Temporal lobe (tissue), 1 donor: ENCODE measurements at regions not wholly inside any gene's neighbourhood (a gene's known extent, or its start where the extent isn't known, plus 50 kb on each side); places are given as distances from the start of the nearest gene placed in this dataset. TPM values are rescaled to one million over a fixed set of nuclear protein-coding genes. Genes with fewer than 3 reads are reported as not detected.

Experiments
- small RNA-seq: library from RNA; depleted of rRNA; stranded (forward); fragments of <200 nt; gene quantifications from one replicate; pipeline ENCODE3, GENCODE V24; 2014; ENCODE audit warnings: low replicate concordance

Small RNA genes lying in the stretch of these regions (small RNA-seq; reads per million reads assigned to genes)
- gene AL356010.1 (not detected), gene AL590135.1 (not detected), gene RNU6-725P (not detected)
